Transverse colon (tissue), 4 donors: ENCODE measurements at regions not wholly inside any gene's neighbourhood (a gene's known extent, or its start where the extent isn't known, plus 50 kb on each side); places are given as distances from the start of the nearest gene placed in this dataset.

Experiments
- DNase-seq: peaks from one replicate; pipeline ENCODE4 v3.0.0-alpha.2; 2019
- H3K27ac ChIP-seq, 4 donors: fragments of 200-600 bp; sonication (generic); 2 replicates each; pipeline ENCODE4 v1.5.1; 2016 to 2018; ENCODE audit warnings: inconsistent platforms in 4 of 4
- H3K27me3 ChIP-seq: fragments of 200-600 bp; sonication (generic); 2 replicates; pipeline ENCODE4 v1.5.1; 2017; ENCODE audit warnings: inconsistent platforms
- H3K36me3 ChIP-seq, 4 donors: fragments of 200-600 bp; sonication (generic); 2 replicates each; pipeline ENCODE4 v1.5.1; 2017 to 2019; ENCODE audit warnings: inconsistent platforms in 4 of 4
- H3K4me1 ChIP-seq, 4 donors: fragments of 200-600 bp; sonication (generic); 2 replicates each; pipeline ENCODE4 v1.5.1; 2017 to 2020; ENCODE audit warnings: inconsistent platforms in 4 of 4
- H3K4me3 ChIP-seq, 4 donors: fragments of 200-600 bp; sonication (generic); 1 replicate in 1 of 4; 2 replicates in 3 of 4; pipeline versions ENCODE4 v1.5.1 to v1.6.1; 2017 to 2019; ENCODE audit warnings: inconsistent platforms in 4 of 4
- H3K9me3 ChIP-seq, 2 donors: fragments of 200-600 bp; sonication (generic); 2 replicates each; pipeline ENCODE4 v1.5.1; 2017 to 2019; ENCODE audit warnings: inconsistent platforms in 2 of 2
- CTCF ChIP-seq, 5 experiments: fragments of 200-600 bp in 3 of 5; fragments of 450-650 bp in 2 of 5; sonication (generic) in 3 of 5; IDR thresholded peaks; 1 replicate in 2 of 5; 2 replicates in 3 of 5; pipeline ENCODE4 v1.5.1; 2016 to 2017; ENCODE audit warnings: antibody characterized with exemption in 5 of 5, inconsistent platforms in 3 of 5, mild to moderate bottlenecking in 2 of 5, moderate library complexity in 1 of 5
- EP300 ChIP-seq: sonication (generic); formaldehyde crosslinking; IDR thresholded peaks from one replicate; pipeline ENCODE4 v1.6.1; 2017; ENCODE audit warnings: antibody characterized with exemption, low read depth
- POLR2A ChIP-seq: fragments of 450-650 bp; IDR thresholded peaks from one replicate; pipeline ENCODE4 v1.6.1; 2016; ENCODE audit warnings: antibody characterized with exemption, mild to moderate bottlenecking, moderate library complexity
- POLR2AphosphoS5 ChIP-seq, 3 donors: sonication (generic); formaldehyde crosslinking; IDR thresholded peaks; one replicate each; pipeline ENCODE4 v1.6.1; 2016; ENCODE audit warnings: antibody characterized with exemption in 3 of 3
- WGBS, 2 donors: methylation state at CpG; one replicate each; pipeline ENCODE4 v1.1.5; 2018; ENCODE audit warnings: low coverage in 1 of 2; 5-methylcytosine and 5-hydroxymethylcytosine counted together
- in situ Hi-C, 4 donors: fragments of 200-750 bp; cut with MboI; loops; one replicate each; pipeline versions ENCODE4 v1.15.0 to v1.15.1; 2017; ENCODE audit warnings: low sequenced_read_pairs in 3 of 4, low pct_ligation_motif_present in 1 of 4, low pct_unique_long_range_greater_than_20kb in 1 of 4
- intact Hi-C: fragments of 100-400 bp; cut with DNase I; formaldehyde crosslinking; loops from one replicate; pipeline ENCODE4 v1.15.1; 2023; ENCODE audit warnings: low total_unique reads

GRCh38 chrX:110966091-110966454 is 129.9 kb upstream of the PAK3 start:
- no peak for TF ChIP-seq EP300
- TF ChIP-seq POLR2A, result no peak
- TF ChIP-seq POLR2AphosphoS5 (IDR thresholded peaks at IDR 0.05), result no peak
- no peak for TF ChIP-seq CTCF (IDR thresholded peaks at IDR 0.05)
- DNase-seq, result no peak
- Histone ChIP-seq H3K27me3 (no peaks in the 10 kb centered on the region), H3K9me3 (no peaks in the 10 kb centered on the region), H3K4me1 (no peaks in the 10 kb centered on the region), H3K4me3 (no peak overlapping the region), H3K27ac (no peak overlapping the region), H3K36me3 (no peaks in the 10 kb centered on the region)
- intact Hi-C loops, result no loop called here
- in situ Hi-C loops, result no loop called here
- 73% methylated on average over 1 of the region's 1 CpG; no CpG with 5 or more reads in 1 of the 2 donors for WGBS, 2 donors

- intact Hi-C loops (no loop called here), in situ Hi-C loops (no loop called here)
- no peak overlapping the region for H3K4me3 ChIP-seq
These were observed 130.4 kb upstream of the PAK3 start for GRCh38 chrX:110965409-110966090.

GRCh38 chrX:110964786-110965185 is 131.2 kb upstream of the PAK3 start:
- Histone ChIP-seq H3K4me3 (no peak overlapping the region), H3K27ac (no peak overlapping the region), H3K9me3 (no peaks in the 10 kb centered on the region), H3K4me1 (no peaks in the 10 kb centered on the region), H3K36me3 (no peaks in the 10 kb centered on the region), H3K27me3 (no peaks in the 10 kb centered on the region)
- intact Hi-C loops, result no loop called here
- no peak for DNase-seq
- TF ChIP-seq CTCF (IDR thresholded peaks at IDR 0.05), result no peak
- TF ChIP-seq POLR2AphosphoS5 (IDR thresholded peaks at IDR 0.05), result no peak
- TF ChIP-seq EP300, result no peak
- no peak for TF ChIP-seq POLR2A
- in situ Hi-C loops, result no loop called here
- 77% methylated on average over 4 of the region's 4 CpGs; no CpG with 5 or more reads in 1 of the 2 donors for WGBS, 2 donors

More at GRCh38 chrX:110965409-110966090, 130.4 kb upstream of the PAK3 start:
- no peaks in the 10 kb centered on the region for H3K9me3 ChIP-seq
- WGBS, 2 donors, result 73% methylated on average over 4 of the region's 4 CpGs; no CpG with 5 or more reads in 1 of the 2 donors
- no peaks in the 10 kb centered on the region for H3K27me3 ChIP-seq
- no peaks in the 10 kb centered on the region for H3K36me3 ChIP-seq
- no peak for DNase-seq
- no peaks in the 10 kb centered on the region for H3K4me1 ChIP-seq
- H3K27ac ChIP-seq, result no peak overlapping the region
- TF ChIP-seq CTCF (IDR thresholded peaks at IDR 0.05) (no peak), EP300 (no peak), POLR2AphosphoS5 (IDR thresholded peaks at IDR 0.05) (no peak), POLR2A (no peak)

- TF ChIP-seq POLR2A (no peak), EP300 (no peak), POLR2AphosphoS5 (IDR thresholded peaks at IDR 0.05) (no peak), CTCF (IDR thresholded peaks at IDR 0.05) (no peak)
- DNase-seq, result no peak
- H3K27me3 ChIP-seq, result no peaks in the 10 kb centered on the region
- H3K9me3 ChIP-seq, result no peaks in the 10 kb centered on the region
- no peaks in the 10 kb centered on the region for H3K36me3 ChIP-seq
- no peaks in the 10 kb centered on the region for H3K4me1 ChIP-seq
- intact Hi-C loops, result no loop called here
- in situ Hi-C loops, result no loop called here
- H3K4me3 ChIP-seq, result no peak overlapping the region
- WGBS, 2 donors, result 59% methylated on average over 2 of the region's 2 CpGs; no CpG with 5 or more reads in 1 of the 2 donors
- H3K27ac ChIP-seq, result no peak overlapping the region
These were observed 133.5 kb upstream of the PAK3 start for GRCh38 chrX:110962451-110962850.
